HG03571 (cell line): ENCODE measurements at regions not wholly inside any gene's neighbourhood (a gene's known extent, or its start where the extent isn't known, plus 50 kb on each side); places are given as distances from the start of the nearest gene placed in this dataset.
"Not testable (repeated sequence)": the region's sequence is repeated elsewhere in the genome, so short reads cannot be mapped to it uniquely, and the experiment has no call there.

Experiments
- ATAC-seq: cut with Tn5 transposase; IDR thresholded peaks from one replicate; pipeline ENCODE4 v1.9.1; 2021; ENCODE audit not compliant: unreplicated experiment

DNA sequence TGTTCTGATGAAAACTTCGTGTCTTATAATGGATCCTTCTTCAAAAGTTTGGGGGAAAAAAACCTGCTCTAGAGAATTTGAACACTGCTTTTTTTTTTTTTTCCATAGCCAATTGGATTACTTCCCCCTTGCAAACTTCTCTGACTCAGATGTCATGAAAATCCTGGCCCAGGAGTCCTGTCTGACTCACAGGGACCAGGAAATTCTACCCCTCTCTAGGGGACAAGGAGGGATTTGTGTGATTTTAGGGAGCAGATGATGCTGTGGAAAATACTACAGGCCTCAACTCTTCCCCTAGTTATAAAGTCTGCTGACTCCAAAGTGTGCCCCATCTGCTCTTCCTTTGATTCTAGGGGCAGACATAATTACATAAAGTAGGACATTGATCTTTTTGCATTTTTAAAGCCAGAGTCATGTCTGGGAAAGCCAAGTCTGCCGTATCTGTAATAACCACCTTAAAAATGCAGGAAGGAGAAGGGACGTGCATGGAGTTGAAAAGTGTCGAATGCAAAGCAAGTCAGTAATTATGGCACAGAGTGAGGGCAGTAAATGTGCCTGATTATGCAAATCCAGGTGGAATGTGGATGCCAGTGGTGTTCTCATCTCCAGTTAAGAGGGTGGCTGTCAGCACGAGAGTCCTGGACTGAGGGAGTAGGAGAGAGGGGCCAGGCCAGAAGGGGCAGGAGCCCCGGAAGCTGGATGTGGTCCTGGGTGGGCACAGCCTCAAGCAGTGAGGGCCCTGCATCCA, 144.3 kb upstream of the SULF2 start:
- ATAC-seq = no peak

GRCh38 chr20:47927944-47928343, 142.7 kb upstream of the SULF2 start:
- ATAC-seq = no peak

GRCh38 chr20:47927385-47927851, 142.1 kb upstream of the SULF2 start:
- ATAC-seq = no peak

GRCh38 chr20:47926731-47927130, 141.4 kb upstream of the SULF2 start:
- no peak for ATAC-seq

GRCh38 chr20:47925593-47925992, 140.3 kb upstream of the SULF2 start:
- ATAC-seq = no peak

DNA sequence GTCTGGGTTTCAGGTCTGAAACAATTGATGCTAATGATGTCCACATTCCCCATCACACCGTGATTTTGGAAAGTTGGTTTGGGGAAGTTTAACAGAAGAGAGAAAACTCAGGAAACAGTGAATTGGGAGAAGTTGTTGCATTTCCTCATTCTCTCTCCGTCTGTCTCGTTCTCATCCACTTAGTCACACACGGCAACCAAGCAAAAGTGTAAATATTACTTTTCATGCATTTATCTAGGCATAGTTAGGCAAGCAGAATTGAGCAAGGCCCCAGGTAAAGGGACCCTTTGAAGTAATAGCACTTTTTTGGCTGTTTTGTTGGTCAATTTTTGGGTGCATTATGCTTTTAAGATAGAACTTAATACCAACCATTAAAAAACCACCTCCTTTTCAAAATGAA, 137.0 kb upstream of the SULF2 start:
- no peak for ATAC-seq

- ATAC-seq = not testable (repeated sequence)
These were observed 136.5 kb upstream of the SULF2 start for GRCh38 chr20:47921829-47922228.

- no peak for ATAC-seq
These were observed 136.1 kb upstream of the SULF2 start for GRCh38 chr20:47921408-47921807.

DNA sequence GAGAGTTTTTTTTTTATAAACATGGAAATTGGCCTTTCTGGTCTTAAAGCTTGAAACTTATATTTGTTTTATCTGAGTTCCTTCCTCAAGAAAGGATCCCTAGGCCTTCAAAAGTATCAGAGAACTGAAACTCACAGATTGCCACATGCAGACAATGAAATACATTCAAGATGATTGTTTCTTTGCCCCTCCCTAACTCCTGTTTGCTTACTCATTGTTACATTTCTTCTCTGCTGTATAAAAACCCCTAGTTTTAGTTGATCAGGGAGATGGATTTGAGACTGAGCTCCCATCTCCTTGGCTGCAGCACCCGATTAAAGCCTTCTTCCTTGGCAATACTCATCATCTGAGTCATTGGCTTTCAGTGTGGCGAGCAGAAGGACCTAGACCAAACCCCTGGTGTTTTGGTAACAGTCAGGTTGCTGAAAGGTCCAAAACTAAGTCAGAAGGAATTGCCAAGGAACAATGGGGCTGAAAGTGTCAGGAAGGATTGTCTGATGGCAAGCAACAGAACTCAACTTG, 132.3 kb upstream of the SULF2 start:
- ATAC-seq = no peak

DNA sequence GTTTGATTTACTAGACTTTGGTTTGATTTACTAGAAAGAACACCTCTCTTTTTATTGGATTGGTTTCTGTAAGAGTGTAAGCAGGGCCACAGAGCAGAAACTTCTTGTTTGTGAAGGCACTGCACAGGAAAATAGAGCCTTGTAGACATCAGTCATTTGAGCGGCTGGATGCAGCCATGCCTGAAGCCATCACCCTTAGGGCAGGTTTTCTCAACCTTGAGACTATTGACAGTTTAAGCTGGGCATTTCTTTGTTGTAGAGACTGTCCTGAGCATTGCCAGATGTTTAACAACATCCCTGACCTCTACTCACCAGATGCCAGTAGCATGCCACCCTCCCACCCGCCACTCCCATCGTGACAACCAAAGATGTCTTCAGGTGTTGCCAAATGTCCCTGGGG, 130.2 kb upstream of the SULF2 start:
- ATAC-seq = no peak

DNA sequence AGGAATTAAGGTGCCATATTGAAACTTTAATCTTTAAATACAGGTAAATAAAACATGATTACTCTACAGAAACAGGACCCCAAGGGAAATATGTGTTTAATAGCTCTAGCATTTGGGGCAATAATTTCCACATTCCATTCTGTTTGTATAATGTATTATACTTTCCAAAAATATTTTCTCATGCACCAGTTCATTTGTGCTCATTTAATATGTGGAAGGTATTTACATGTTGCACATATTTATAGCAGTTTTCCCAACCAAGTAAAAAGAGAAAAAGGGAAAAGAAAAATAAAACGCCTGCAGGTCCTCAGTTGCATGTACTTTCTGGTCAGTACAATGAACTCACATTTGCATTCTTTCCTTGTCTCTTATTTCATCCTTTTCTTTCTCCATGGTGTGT, 129.5 kb upstream of the SULF2 start:
- ATAC-seq = no peak

DNA sequence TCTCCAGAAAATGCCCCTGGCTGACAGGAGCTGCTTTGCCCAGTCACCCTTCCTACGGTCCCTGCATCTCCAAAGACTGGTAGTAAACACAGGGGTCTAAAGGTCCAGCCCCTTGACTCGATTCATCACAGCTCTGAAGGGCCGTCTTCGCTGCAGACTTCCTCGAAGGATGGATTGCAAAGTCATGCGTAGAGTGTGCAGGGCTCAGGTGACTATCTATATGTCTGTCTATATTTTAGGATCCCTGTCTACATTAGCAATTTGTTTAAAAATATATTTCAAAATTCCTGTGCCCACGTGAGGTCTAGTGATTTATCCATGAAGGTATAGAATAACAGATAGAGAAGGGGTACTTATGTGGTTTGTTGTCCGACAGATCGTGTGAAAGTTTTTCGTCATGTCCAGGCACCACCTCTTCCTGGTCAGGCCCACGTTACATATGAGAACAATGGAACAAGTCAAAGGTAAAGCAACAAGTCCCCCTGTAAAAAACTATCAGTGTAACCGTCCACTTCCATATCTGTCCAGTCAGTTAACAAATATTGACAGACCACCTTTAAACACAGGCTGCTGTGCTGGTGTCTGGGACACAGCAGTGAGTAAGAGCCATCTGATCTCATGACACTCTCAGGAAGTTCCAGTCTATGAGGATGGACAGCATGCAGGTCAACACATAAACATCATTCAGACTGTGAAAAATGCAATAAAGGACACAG, 127.7 kb upstream of the SULF2 start:
- ATAC-seq = not testable (repeated sequence)

- not testable (repeated sequence) for ATAC-seq
These were observed 126.9 kb upstream of the SULF2 start for GRCh38 chr20:47912165-47912564.

DNA sequence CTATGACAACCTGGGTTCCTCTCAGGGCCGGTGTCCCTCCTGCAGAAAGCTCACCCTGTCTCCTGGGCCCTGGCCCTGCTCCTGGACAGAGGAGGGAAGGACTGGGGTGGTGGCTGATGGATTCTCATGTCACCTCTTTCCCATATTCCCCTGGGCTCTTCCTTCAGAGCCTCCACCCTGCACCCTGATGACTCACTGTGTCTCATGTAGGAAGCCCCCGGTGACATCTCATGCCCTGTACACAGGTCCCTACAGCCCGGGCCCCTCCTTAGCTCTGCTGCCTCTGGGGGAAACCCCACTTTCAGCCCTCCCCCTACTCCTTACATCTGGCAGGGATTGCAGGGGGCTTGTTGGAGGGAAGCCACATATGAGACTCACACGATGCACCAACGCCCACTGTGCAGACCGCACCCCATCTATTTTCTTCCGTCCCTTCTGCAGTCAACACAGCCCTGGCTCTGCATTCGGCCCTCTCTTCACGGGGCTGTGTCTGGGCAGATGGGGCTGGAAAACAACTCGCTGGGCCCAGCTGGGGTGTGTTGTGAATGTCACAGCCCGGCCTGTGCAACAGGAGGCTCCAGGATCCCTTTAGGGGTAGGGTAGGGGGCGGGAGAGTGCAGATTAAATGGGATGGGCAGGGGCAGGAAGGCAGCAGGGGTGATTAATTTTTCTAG, 124.6 kb upstream of the SULF2 start:
- not testable (repeated sequence) for ATAC-seq

- ATAC-seq = not testable (repeated sequence)
These were observed 123.2 kb upstream of the SULF2 start for GRCh38 chr20:47908361-47909035.

- ATAC-seq = not testable (repeated sequence)
These were observed 122.7 kb upstream of the SULF2 start for GRCh38 chr20:47907951-47908350.

DNA sequence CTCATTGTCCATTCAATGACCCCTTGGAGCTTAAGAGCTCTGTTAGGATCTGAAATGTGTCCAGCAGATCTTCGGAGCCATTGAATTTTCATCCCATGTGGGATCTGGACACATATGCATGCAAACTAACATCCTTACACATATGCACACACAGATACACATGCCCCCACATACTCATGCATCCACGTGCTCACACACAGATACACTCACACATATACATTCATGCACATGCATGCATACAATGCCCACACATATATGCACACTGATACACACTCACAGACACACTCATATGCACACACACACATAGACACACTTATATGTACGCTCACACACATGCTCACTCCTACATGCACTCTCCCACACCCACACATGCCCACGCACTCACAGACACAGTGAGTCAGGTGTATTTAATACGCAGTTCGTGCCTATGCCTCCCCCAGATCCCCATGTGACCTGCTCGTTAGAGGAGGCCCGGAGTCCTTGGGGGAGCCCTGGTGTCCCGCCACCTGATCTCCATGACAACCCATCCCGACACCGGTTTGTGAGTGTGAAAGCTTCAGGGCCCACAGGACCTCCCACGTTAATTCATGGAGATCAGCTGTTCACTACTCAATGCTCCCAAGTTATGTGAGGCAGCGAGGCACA, 121.9 kb upstream of the SULF2 start:
- no peak for ATAC-seq

DNA sequence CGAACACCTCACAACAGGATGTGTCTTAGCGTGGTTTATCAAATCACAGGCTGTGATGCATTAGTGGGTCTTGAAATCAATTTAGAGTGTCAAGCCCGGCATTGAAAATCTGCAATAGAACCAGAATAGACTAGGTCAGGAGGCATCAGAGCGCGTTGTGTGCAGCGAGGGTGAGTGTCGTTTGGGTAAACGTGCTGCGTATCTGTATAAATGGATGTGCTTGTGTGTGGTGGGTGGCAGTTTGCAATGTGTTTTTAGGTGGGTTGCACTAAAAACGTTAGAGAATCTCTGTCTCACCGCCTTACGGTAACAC, 121.0 kb upstream of the SULF2 start:
- ATAC-seq = no peak

DNA sequence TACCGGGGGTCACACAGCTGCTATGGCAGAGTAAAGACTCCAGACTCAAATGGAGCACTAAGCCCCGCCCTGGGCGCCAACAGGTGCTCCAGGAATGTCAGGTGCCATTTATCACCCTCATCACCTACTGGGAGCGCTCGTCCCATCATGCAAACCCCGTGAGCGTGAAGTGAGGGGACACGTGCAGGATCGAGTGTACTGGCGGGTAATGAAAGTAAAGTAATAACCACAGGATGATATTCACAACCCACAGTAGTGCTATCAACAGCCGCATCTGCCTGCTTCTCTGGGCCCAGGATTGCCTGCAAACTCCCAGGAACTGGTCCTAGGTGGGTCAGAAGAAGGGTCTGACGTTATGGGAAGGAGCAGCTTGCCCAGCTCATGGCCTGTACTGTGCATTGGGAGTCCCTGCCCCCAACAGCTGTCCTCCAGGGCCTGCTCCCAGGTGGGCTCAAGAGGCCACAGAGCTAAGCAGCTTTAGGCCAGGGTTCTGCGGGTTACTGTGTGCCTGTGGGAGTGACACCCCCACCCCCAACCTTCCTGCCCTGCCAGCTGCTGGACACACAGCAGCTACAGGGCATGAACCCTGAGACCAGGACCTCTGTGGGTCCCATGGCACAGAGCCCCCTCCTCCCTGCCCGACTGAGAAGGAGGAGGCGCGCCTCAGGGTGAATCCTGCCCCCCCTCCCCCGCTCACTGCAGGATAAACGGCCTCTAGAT, 120.5 kb upstream of the SULF2 start:
- no peak for ATAC-seq

DNA sequence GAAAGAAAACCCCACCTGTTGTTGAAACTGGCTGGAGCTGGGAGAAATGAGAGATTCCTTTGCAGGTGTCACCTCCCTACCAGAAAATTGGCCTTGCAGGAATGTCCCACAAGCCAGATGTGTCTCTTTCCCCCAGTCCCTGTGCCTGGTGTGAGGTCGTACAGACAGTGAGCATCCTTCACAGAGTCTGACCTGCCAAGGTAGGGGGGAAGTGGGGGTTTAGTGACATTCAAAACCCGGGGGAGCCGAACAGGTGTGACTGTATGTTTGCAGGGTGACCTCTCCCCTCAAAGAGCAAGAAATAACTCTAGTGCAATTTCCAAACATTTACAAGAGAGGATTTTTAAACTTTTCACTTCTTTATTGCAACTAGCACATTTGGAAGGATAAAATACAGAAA, 117.7 kb upstream of the SULF2 start:
- not testable (repeated sequence) for ATAC-seq
